Neural cell (in vitro differentiated cells): ENCODE measurements at regions not wholly inside any gene's neighbourhood (a gene's known extent, or its start where the extent isn't known, plus 50 kb on each side); places are given as distances from the start of the nearest gene placed in this dataset.

Experiments
- H2AFZ ChIP-seq: fragments of 200-600, 300-800 bp; sonication (generic), shearing (Covaris generic); 2 replicates; pipeline ENCODE4 v1.6.0; 2014; ENCODE audit warnings: low read depth, mild to moderate bottlenecking, antibody characterized with exemption, low read length, moderate library complexity
- H3F3A ChIP-seq: fragments of 200-600 bp; shearing (Covaris generic); 2 replicates; pipeline ENCODE4 v1.6.1; 2016; ENCODE audit warnings: mild to moderate bottlenecking, moderate library complexity, mixed read lengths, antibody characterized with exemption, low read length; ENCODE audit not compliant: insufficient read depth, poor library complexity, severe bottlenecking
- H3K27ac ChIP-seq: fragments of 200-600, 300-800 bp; sonication (generic), shearing (Covaris generic); 2 replicates; pipeline ENCODE4 v1.5.1; 2014; ENCODE audit warnings: mild to moderate bottlenecking, low read length, moderate library complexity
- H3K27me3 ChIP-seq: fragments of 300-800, 200-600 bp; sonication (generic), shearing (Covaris generic); 2 replicates; pipeline ENCODE4 v1.6.0; 2014; ENCODE audit warnings: mild to moderate bottlenecking, low read depth, low read length, moderate library complexity; ENCODE audit not compliant: insufficient read depth
- H3K36me3 ChIP-seq: fragments of 300-800, 200-600 bp; sonication (generic), shearing (Covaris generic); 2 replicates; pipeline ENCODE4 v1.5.1; 2014; ENCODE audit warnings: mild to moderate bottlenecking, antibody characterized with exemption, low read length, moderate library complexity; ENCODE audit not compliant: insufficient read depth
- H3K4me2 ChIP-seq: fragments of 300-800, 200-600 bp; sonication (generic), shearing (Covaris generic); 2 replicates; pipeline ENCODE4 v1.6.0; 2014; ENCODE audit warnings: mild to moderate bottlenecking, low read length
- H3K4me3 ChIP-seq: fragments of 300-800, 200-600 bp; sonication (generic), shearing (Covaris generic); 2 replicates; pipeline ENCODE4 v1.5.1; 2014; ENCODE audit warnings: mild to moderate bottlenecking, low read length, moderate library complexity
- H3K79me2 ChIP-seq: fragments of 200-600 bp; shearing (Covaris generic); replicated peaks from 2 replicates; pipeline ENCODE4 v1.6.0; 2014; ENCODE audit warnings: mild to moderate bottlenecking, low read length, moderate library complexity; ENCODE audit not compliant: insufficient read depth
- H3K9ac ChIP-seq: fragments of 300-800, 200-600 bp; sonication (generic), shearing (Covaris generic); 2 replicates; pipeline ENCODE4 v1.6.1; 2016; ENCODE audit warnings: mild to moderate bottlenecking, low read length, mixed read lengths
- H3K9me2 ChIP-seq: fragments of 200-600 bp; shearing (Covaris generic); 2 replicates; pipeline ENCODE4 v1.6.1; 2016; ENCODE audit warnings: mild to moderate bottlenecking, low read length, mixed read lengths; ENCODE audit not compliant: insufficient read depth
- H3K9me3 ChIP-seq: fragments of 200-600, 300-800 bp; sonication (generic), shearing (Covaris generic); 2 replicates; pipeline ENCODE4 v1.6.1; 2016; ENCODE audit warnings: mild to moderate bottlenecking, mixed run types, low read length, moderate library complexity, mixed read lengths
- H4K20me1 ChIP-seq: fragments of 200-600 bp; shearing (Covaris generic); 2 replicates; pipeline ENCODE4 v1.6.1; 2016; ENCODE audit warnings: mild to moderate bottlenecking, mixed run types; ENCODE audit not compliant: insufficient read depth
- EP300 ChIP-seq: fragments of 450-650 bp; conservative IDR thresholded peaks from 2 replicates; pipeline ENCODE4 v1.6.1; 2014; ENCODE audit warnings: antibody characterized with exemption, mild to moderate bottlenecking, moderate library complexity; ENCODE audit not compliant: poor library complexity, severe bottlenecking
- EZH2 ChIP-seq: fragments of 200-600, 300-800 bp; shearing (Covaris generic), sonication (generic); IDR thresholded peaks from 2 replicates; pipeline ENCODE4 v1.6.1; 2014; ENCODE audit warnings: antibody characterized with exemption, low read length, borderline replicate concordance, mild to moderate bottlenecking; ENCODE audit not compliant: insufficient read depth, poor library complexity, severe bottlenecking
- MXI1 ChIP-seq: fragments of 450-650 bp; conservative IDR thresholded peaks from 2 replicates; pipeline ENCODE4 v1.6.1; 2014; ENCODE audit warnings: antibody characterized with exemption, mild to moderate bottlenecking; ENCODE audit not compliant: poor library complexity, severe bottlenecking
- POLR2AphosphoS5 ChIP-seq: IDR thresholded peaks from 2 replicates; pipeline ENCODE4 v1.6.1; 2012
- RAD21 ChIP-seq: fragments of 450-650 bp; conservative IDR thresholded peaks from 2 replicates; pipeline ENCODE4 v1.6.1; 2014; ENCODE audit warnings: antibody characterized with exemption, mild to moderate bottlenecking, moderate library complexity
- SMC3 ChIP-seq: fragments of 450-650 bp; conservative IDR thresholded peaks from 2 replicates; pipeline ENCODE4 v1.6.1; 2014; ENCODE audit warnings: antibody characterized with exemption, mild to moderate bottlenecking, moderate library complexity; ENCODE audit not compliant: poor library complexity
- TAF1 ChIP-seq: IDR thresholded peaks from 2 replicates; pipeline ENCODE4 v1.6.1; 2012; ENCODE audit warnings: low read depth
- TF ChIP-seq, protein P1 (sequence below): fragments of 450-650 bp; IDR thresholded peaks from 2 replicates; pipeline ENCODE4 v1.5.1; 2014; ENCODE audit warnings: antibody characterized with exemption, mild to moderate bottlenecking, moderate library complexity; ENCODE audit not compliant: poor library complexity, severe bottlenecking
- TF ChIP-seq, protein P2 (sequence below): IDR thresholded peaks from 2 replicates; pipeline ENCODE4 v1.6.1; 2012; ENCODE audit warnings: borderline replicate concordance

DNA sequence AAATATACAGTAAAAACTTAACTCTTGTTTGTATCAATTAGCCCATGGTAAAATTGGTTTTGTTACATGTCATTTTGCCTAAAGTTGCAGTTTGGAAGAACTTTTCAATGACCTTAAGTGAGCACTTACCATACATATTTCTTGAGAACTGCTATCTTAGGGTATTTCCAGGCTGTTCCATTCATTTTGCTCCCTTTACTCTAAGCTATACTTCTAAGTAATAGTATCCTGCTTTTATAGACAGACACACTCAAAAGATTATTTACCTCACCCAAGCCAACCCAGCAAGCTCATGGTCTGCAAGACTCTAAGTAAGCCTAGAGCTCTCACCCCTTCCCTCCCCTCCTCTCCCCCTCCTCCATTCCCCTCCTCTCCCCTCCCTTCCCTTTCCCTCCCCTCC, 294.0 kb downstream of the HS3ST1 start:
- Histone ChIP-seq H3F3A (no peaks in the 10 kb centered on the region), H3K9ac (no peak overlapping the region), H3K36me3 (no peaks in the 10 kb centered on the region), H3K9me3 (no peaks in the 10 kb centered on the region), H3K9me2 (no peaks in the 10 kb centered on the region), H3K27me3 (no peaks in the 10 kb centered on the region), H3K4me3 (no peak overlapping the region), H3K4me2 (no peak overlapping the region), H3K79me2 (no peaks in the 10 kb centered on the region), H4K20me1 (no peaks in the 10 kb centered on the region), H2AFZ (no peak overlapping the region), H3K27ac (no peak overlapping the region)
- TF ChIP-seq EZH2 (no peak), RAD21 (no peak), EP300 (no peak), MXI1 (no peak), POLR2AphosphoS5 (no peak), SMC3 (no peak), TAF1 (no peak)
- TF ChIP-seq, protein P1, sequence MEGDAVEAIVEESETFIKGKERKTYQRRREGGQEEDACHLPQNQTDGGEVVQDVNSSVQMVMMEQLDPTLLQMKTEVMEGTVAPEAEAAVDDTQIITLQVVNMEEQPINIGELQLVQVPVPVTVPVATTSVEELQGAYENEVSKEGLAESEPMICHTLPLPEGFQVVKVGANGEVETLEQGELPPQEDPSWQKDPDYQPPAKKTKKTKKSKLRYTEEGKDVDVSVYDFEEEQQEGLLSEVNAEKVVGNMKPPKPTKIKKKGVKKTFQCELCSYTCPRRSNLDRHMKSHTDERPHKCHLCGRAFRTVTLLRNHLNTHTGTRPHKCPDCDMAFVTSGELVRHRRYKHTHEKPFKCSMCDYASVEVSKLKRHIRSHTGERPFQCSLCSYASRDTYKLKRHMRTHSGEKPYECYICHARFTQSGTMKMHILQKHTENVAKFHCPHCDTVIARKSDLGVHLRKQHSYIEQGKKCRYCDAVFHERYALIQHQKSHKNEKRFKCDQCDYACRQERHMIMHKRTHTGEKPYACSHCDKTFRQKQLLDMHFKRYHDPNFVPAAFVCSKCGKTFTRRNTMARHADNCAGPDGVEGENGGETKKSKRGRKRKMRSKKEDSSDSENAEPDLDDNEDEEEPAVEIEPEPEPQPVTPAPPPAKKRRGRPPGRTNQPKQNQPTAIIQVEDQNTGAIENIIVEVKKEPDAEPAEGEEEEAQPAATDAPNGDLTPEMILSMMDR = no peak
- TF ChIP-seq, protein P2, sequence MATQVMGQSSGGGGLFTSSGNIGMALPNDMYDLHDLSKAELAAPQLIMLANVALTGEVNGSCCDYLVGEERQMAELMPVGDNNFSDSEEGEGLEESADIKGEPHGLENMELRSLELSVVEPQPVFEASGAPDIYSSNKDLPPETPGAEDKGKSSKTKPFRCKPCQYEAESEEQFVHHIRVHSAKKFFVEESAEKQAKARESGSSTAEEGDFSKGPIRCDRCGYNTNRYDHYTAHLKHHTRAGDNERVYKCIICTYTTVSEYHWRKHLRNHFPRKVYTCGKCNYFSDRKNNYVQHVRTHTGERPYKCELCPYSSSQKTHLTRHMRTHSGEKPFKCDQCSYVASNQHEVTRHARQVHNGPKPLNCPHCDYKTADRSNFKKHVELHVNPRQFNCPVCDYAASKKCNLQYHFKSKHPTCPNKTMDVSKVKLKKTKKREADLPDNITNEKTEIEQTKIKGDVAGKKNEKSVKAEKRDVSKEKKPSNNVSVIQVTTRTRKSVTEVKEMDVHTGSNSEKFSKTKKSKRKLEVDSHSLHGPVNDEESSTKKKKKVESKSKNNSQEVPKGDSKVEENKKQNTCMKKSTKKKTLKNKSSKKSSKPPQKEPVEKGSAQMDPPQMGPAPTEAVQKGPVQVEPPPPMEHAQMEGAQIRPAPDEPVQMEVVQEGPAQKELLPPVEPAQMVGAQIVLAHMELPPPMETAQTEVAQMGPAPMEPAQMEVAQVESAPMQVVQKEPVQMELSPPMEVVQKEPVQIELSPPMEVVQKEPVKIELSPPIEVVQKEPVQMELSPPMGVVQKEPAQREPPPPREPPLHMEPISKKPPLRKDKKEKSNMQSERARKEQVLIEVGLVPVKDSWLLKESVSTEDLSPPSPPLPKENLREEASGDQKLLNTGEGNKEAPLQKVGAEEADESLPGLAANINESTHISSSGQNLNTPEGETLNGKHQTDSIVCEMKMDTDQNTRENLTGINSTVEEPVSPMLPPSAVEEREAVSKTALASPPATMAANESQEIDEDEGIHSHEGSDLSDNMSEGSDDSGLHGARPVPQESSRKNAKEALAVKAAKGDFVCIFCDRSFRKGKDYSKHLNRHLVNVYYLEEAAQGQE = no peak

DNA sequence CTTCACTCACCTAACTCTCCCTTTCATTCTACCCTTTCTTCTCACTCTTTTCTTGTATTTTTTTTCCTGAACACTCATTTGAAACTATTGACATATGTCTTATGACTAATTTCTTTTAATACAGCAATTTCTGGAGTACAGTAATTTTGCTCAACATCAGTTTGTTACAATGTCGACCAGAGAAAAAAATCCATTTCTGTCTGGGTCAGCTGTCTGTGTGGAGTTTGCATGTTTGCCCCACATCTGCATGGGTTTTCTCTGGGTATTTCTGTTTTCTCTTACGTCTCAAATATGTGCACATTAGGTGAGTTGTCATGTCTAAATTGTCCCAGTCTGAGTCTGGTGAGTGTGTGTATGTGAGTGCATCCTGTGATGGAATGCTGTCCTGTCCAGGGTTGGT, 294.8 kb downstream of the HS3ST1 start:
- no peak overlapping the region for H3K27ac ChIP-seq
- no peak overlapping the region for H3K9ac ChIP-seq
- no peaks in the 10 kb centered on the region for H3K27me3 ChIP-seq
- no peaks in the 10 kb centered on the region for H3K9me2 ChIP-seq
- H2AFZ ChIP-seq = no peak overlapping the region
- H3K9me3 ChIP-seq = no peaks in the 10 kb centered on the region
- no peak overlapping the region for H3K4me2 ChIP-seq
- no peaks in the 10 kb centered on the region for H4K20me1 ChIP-seq
- TF ChIP-seq EP300 = no peak
- no peak for TF ChIP-seq RAD21
- TF ChIP-seq SMC3 = no peak
- no peak for TF ChIP-seq MXI1
- TF ChIP-seq EZH2 = no peak
- TF ChIP-seq, protein P1 = no peak
- TF ChIP-seq, protein P2 = no peak
- H3F3A ChIP-seq = no peaks in the 10 kb centered on the region
- H3K36me3 ChIP-seq = no peaks in the 10 kb centered on the region
- no peaks in the 10 kb centered on the region for H3K79me2 ChIP-seq
- no peak overlapping the region for H3K4me3 ChIP-seq
